ENCODE measurements at regions not wholly inside any gene's neighbourhood (a gene's known extent, or its start where the extent isn't known, plus 50 kb on each side); places are given as distances from the start of the nearest gene placed in this dataset.

GRCh38 chr18:67633939-67634338, 117.4 kb upstream of the DSEL start:
- TF ChIP-seq CTCF (IDR thresholded peaks at IDR 0.05; ENCODE audit: low read depth, low read length, missing input control) (no peak), SP1 (IDR thresholded peaks at IDR 0.05) (no peak), TAF1 (conservative IDR thresholded peaks at IDR 0.05) (no peak), YY1 (IDR thresholded peaks at IDR 0.05) (no peak), REST (IDR thresholded peaks at IDR 0.05) (no peak), MAX (IDR thresholded peaks at IDR 0.05) (no peak), EGR1 (IDR thresholded peaks at IDR 0.05; ENCODE audit: low read depth in 2 of 2) (no peak)

All from liver (tissue), 3 donors.